H1 (cell line): ENCODE measurements at regions not wholly inside any gene's neighbourhood (a gene's known extent, or its start where the extent isn't known, plus 50 kb on each side); places are given as distances from the start of the nearest gene placed in this dataset.

ENCODE experiments used
- CTCF ChIA-PET: fragments of 300-600 bp; sonication (Branson Sonifier 250); formaldehyde crosslinking; loops from one replicate; lab custom pipeline; 2021; ENCODE audit not compliant: partially characterized antibody; lab: Charles Lee
- POLR2A ChIA-PET: fragments of 300-600 bp; sonication (Branson Sonifier 250); formaldehyde crosslinking; loops from one replicate; lab custom pipeline; 2021; ENCODE audit warnings: inconsistent platforms; ENCODE audit not compliant: partially characterized antibody; lab: Charles Lee
- DNase-seq, 2 experiments: peaks; one replicate each; pipeline versions ENCODE4 v3.0.0 to v3.0.0-alpha.2; 2010 to 2022; ENCODE audit warnings: low spot score in 2 of 2, low read depth in 1 of 2, mixed read lengths in 1 of 2
- FAIRE-seq: peaks from 2 replicates; lab custom pipeline; 2011; peaks lifted over from hg19 to GRCh38; lab: Jason Lieb, UNC
- H2AFZ ChIP-seq: 2 replicates; pipeline ENCODE4 v1.8.1; 2012; ENCODE audit warnings: low read length, inconsistent platforms
- H2AK5ac ChIP-seq: 2 replicates; pipeline ENCODE4 v1.6.1; 2013; ENCODE audit warnings: low read depth, low read length
- H2BK120ac ChIP-seq: replicated peaks from 2 replicates; pipeline ENCODE3; 2013; ENCODE audit warnings: low read depth, low read length, inconsistent platforms
- H2BK12ac ChIP-seq: 2 replicates; pipeline ENCODE4 v1.6.1; 2013; ENCODE audit warnings: low read depth, low read length
- H2BK15ac ChIP-seq: 2 replicates; pipeline ENCODE4 v1.6.1; 2013; ENCODE audit warnings: low read length
- H2BK20ac ChIP-seq: 2 replicates; pipeline ENCODE4 v1.6.1; 2013; ENCODE audit warnings: low read length
- H2BK5ac ChIP-seq: 2 replicates; pipeline ENCODE4 v1.6.1; 2013; ENCODE audit warnings: low read depth, low read length
- H3K14ac ChIP-seq: 2 replicates; pipeline ENCODE4 v1.6.1; 2013; ENCODE audit warnings: inconsistent platforms; ENCODE audit not compliant: insufficient read length
- H3K18ac ChIP-seq: 2 replicates; pipeline ENCODE4 v1.6.1; 2013; ENCODE audit warnings: low read length; ENCODE audit errors: extremely low read depth
- H3K23ac ChIP-seq: 2 replicates; pipeline ENCODE4 v1.6.1; 2013; ENCODE audit warnings: inconsistent platforms; ENCODE audit not compliant: insufficient read length
- H3K23me2 ChIP-seq: 2 replicates; pipeline ENCODE4 v1.6.1; 2013; ENCODE audit warnings: low read depth, low read length
- H3K27ac ChIP-seq: 2 replicates; pipeline ENCODE4 v1.6.1; 2011; ENCODE audit warnings: low read depth, low read length, inconsistent platforms
- H3K27me3 ChIP-seq, 4 experiments: replicated peaks in 1 of 4; 1 replicate in 1 of 4; 2 replicates in 3 of 4; pipeline versions ENCODE4 v1.6.1 to v1.8.1; 2011 to 2013; ENCODE audit warnings: low read length in 3 of 4, mild to moderate bottlenecking in 3 of 4, inconsistent platforms in 2 of 4, mixed read lengths in 2 of 4, moderate library complexity in 1 of 4; ENCODE audit not compliant: control insufficient read depth in 3 of 4, insufficient read depth in 3 of 4; ENCODE audit errors: extremely low read depth in 1 of 4
- H3K36me3 ChIP-seq, 4 experiments: 2 replicates each; pipeline versions ENCODE4 v1.6.1 to v1.8.1; 2011 to 2013; ENCODE audit warnings: mild to moderate bottlenecking in 4 of 4, low read length in 3 of 4, moderate library complexity in 2 of 4, control low read depth in 1 of 4, inconsistent platforms in 1 of 4; ENCODE audit not compliant: insufficient read depth in 4 of 4, control insufficient read depth in 2 of 4
- H3K4ac ChIP-seq: replicated peaks from 2 replicates; pipeline ENCODE3; 2013; ENCODE audit warnings: low read length, low read depth, mixed read lengths, inconsistent platforms; ENCODE audit not compliant: insufficient read length
- H3K4me1 ChIP-seq, 4 experiments: replicated peaks in 1 of 4; 1 replicate in 1 of 4; 2 replicates in 3 of 4; pipeline versions ENCODE4 v1.6.1 to v1.8.1; 2011 to 2013; ENCODE audit warnings: low read length in 3 of 4, inconsistent platforms in 2 of 4, mixed read lengths in 1 of 4; ENCODE audit not compliant: insufficient read depth in 4 of 4, control insufficient read depth in 3 of 4
- H3K4me2 ChIP-seq, 2 experiments: 2 replicates each; pipeline versions ENCODE4 v1.6.1 to v1.8.1; 2011 to 2013; ENCODE audit warnings: low read depth in 2 of 2, low read length in 2 of 2, control low read depth in 1 of 2, inconsistent platforms in 1 of 2, mild to moderate bottlenecking in 1 of 2; ENCODE audit not compliant: insufficient read depth in 1 of 2
- H3K4me3 ChIP-seq, 4 experiments: fragments of 200-600, 300-600 bp in 1 of 4; sonication (generic), shearing (Covaris generic), sonication (Bioruptor Twin) in 1 of 4; 2 replicates each; pipeline versions ENCODE4 v1.5.1 to v1.8.1; 2011 to 2016; ENCODE audit warnings: low read length in 4 of 4, low read depth in 3 of 4, control low read depth in 2 of 4, inconsistent platforms in 2 of 4, mild to moderate bottlenecking in 2 of 4, mixed read lengths in 1 of 4, moderate library complexity in 1 of 4; ENCODE audit not compliant: insufficient read depth in 2 of 4; ENCODE audit errors: extremely low read depth in 1 of 4
- H3K56ac ChIP-seq: replicated peaks from 2 replicates; pipeline ENCODE3; 2013; ENCODE audit warnings: low read depth, mild to moderate bottlenecking, mixed read lengths, low read length, inconsistent platforms; ENCODE audit not compliant: insufficient read length
- H3K79me1 ChIP-seq: 2 replicates; pipeline ENCODE4 v1.6.1; 2013; ENCODE audit warnings: low read depth, low read length, control low read depth
- H3K79me2 ChIP-seq, 2 experiments: 2 replicates each; pipeline versions ENCODE4 v1.6.1 to v1.8.1; 2012 to 2013; ENCODE audit warnings: low read length in 2 of 2, mild to moderate bottlenecking in 2 of 2, inconsistent platforms in 1 of 2; ENCODE audit not compliant: insufficient read depth in 2 of 2, control insufficient read depth in 1 of 2
- H3K9ac ChIP-seq, 4 experiments: replicated peaks in 1 of 4; 1 replicate in 1 of 4; 2 replicates in 3 of 4; pipeline versions ENCODE4 v1.6.1 to v1.8.1; 2011 to 2013; ENCODE audit warnings: low read depth in 3 of 4, low read length in 3 of 4, control low read depth in 2 of 4, mild to moderate bottlenecking in 2 of 4, moderate library complexity in 2 of 4, inconsistent platforms in 1 of 4; ENCODE audit errors: extremely low read depth in 1 of 4
- H3K9me3 ChIP-seq, 2 experiments: 2 replicates each; pipeline versions ENCODE4 v1.6.1 to v1.8.1; 2012 to 2013; ENCODE audit warnings: mild to moderate bottlenecking in 2 of 2, moderate library complexity in 2 of 2, control low read depth in 1 of 2, inconsistent platforms in 1 of 2, low read depth in 1 of 2, low read length in 1 of 2, mixed read lengths in 1 of 2; ENCODE audit not compliant: insufficient read depth in 2 of 2
- H4K20me1 ChIP-seq, 2 experiments: replicated peaks in 1 of 2; 2 replicates each; pipeline versions ENCODE3 to v1.8.1; 2011 to 2013; ENCODE audit warnings: inconsistent platforms in 2 of 2, low read length in 2 of 2, mild to moderate bottlenecking in 1 of 2; ENCODE audit not compliant: insufficient read depth in 2 of 2, control insufficient read depth in 1 of 2
- H4K5ac ChIP-seq: 2 replicates; pipeline ENCODE4 v1.6.1; 2013; ENCODE audit warnings: low read length, low read depth, mixed read lengths, inconsistent platforms; ENCODE audit not compliant: insufficient read length
- H4K8ac ChIP-seq: 2 replicates; pipeline ENCODE4 v1.8.0; 2013; ENCODE audit warnings: mild to moderate bottlenecking, moderate library complexity, low read length, inconsistent platforms; ENCODE audit not compliant: insufficient read depth; ENCODE audit errors: extremely low read depth
- H4K91ac ChIP-seq: replicated peaks from 2 replicates; pipeline ENCODE3; 2013; ENCODE audit warnings: low read length, mixed read lengths, inconsistent platforms; ENCODE audit not compliant: insufficient read length
- SIN3A ChIP-seq, 2 experiments: IDR thresholded peaks in 1 of 2; conservative IDR thresholded peaks in 1 of 2; 2 replicates each; pipeline ENCODE4 v1.6.1; 2011 to 2012; ENCODE audit warnings: low read length in 2 of 2, improper control_type of control experiment in 1 of 2, low read depth in 1 of 2, mild to moderate bottlenecking in 1 of 2
- SIRT6 ChIP-seq: IDR thresholded peaks from one replicate; pipeline ENCODE4 v1.7.1; 2012; ENCODE audit warnings: low read length, inconsistent platforms
- WGBS, 2 experiments: shearing (Covaris generic) in 1 of 2; methylation state at CpG; one replicate each; pipeline versions ENCODE4 v1.1.6 to v1.1.7; 2013 to 2015; ENCODE audit warnings: low lambda C conversion rate in 2 of 2, mixed read lengths in 2 of 2, inconsistent platforms in 1 of 2, low coverage in 1 of 2, missing lambda C conversion rate in 1 of 2; ENCODE audit not compliant: insufficient replicate concordance in 2 of 2, insufficient coverage in 1 of 2, insufficient read length in 1 of 2; ENCODE audit errors: extremely low coverage in 1 of 2, missing lambda C conversion rate in 1 of 2; 5-methylcytosine and 5-hydroxymethylcytosine counted together

DNA sequence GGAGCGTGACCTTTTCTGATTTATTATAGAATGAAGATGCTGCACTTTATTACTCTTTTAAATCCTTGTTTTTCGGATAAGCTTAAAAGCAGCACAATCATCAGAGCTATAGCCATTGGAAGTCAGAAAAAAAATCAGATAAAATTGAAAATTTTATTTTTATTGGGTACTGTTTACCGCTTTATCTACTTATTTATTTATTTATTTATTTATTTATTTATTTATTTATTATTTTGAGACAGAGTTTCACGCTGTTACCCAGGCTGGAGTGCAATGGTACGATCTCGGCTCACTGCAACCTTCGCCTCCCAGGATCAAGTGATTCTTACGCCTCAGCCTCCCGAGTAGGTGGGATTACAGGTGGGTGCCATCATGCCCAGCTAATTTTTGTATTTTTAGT, 83.1 kb upstream of the CHRM3 start:
- no peak overlapping the region for H4K8ac ChIP-seq
- CTCF ChIA-PET = interaction anchor here (0.7 kb wide), 1 partner anchor 896 kb away, joined by 3 read pairs; no protein-coding TSS in a partner anchor
- H2AFZ ChIP-seq = no peak overlapping the region
- no peak overlapping the region for H2BK120ac ChIP-seq
- TF ChIP-seq SIN3A (conservative IDR thresholded peaks at IDR 0.05 in 1 of 2, IDR thresholded peaks at IDR 0.05 in 1 of 2; ENCODE audit: low read depth in 1 of 2, low read length in 2 of 2) (no peak), SIRT6 (no peak)
- TF ChIP-seq, all 59 proteins: peak for 0
- POLR2A ChIA-PET = no interaction called here
- H3K4me2 ChIP-seq = no peak overlapping the region
- H4K20me1 ChIP-seq = no peaks in the 10 kb centered on the region
- H3K18ac ChIP-seq = no peak overlapping the region
- no peaks in the 10 kb centered on the region for H3K23me2 ChIP-seq
- no peak overlapping the region for H2AK5ac ChIP-seq
- no peak overlapping the region for H3K23ac ChIP-seq
- H3K27ac ChIP-seq = no peak overlapping the region
- no peak overlapping the region for H3K4ac ChIP-seq
- H4K5ac ChIP-seq = no peak overlapping the region
- no peaks in the 10 kb centered on the region for H3K79me1 ChIP-seq
- H3K79me2 ChIP-seq = no peaks in the 10 kb centered on the region
- no peak overlapping the region for H3K4me3 ChIP-seq
- H3K27me3 ChIP-seq = no peaks in the 10 kb centered on the region
- FAIRE-seq (no peak), DNase-seq (no peak)
- no peaks in the 10 kb centered on the region for H3K36me3 ChIP-seq
- H2BK5ac ChIP-seq = no peak overlapping the region
- no peak overlapping the region for H2BK15ac ChIP-seq
- no peaks in the 10 kb centered on the region for H3K4me1 ChIP-seq
- H3K9ac ChIP-seq = no peak overlapping the region
- no peak overlapping the region for H2BK12ac ChIP-seq
- H4K91ac ChIP-seq = no peak overlapping the region
- no peaks in the 10 kb centered on the region for H3K9me3 ChIP-seq
- 94% methylated on average over 9 of the region's 9 CpGs; no CpG with 5 or more reads in 1 of the 2 experiments for WGBS, 2 experiments
- no peak overlapping the region for H2BK20ac ChIP-seq
- H3K14ac ChIP-seq = no peak overlapping the region
- no peak overlapping the region for H3K56ac ChIP-seq
